ENCODE measurements at regions not wholly inside any gene's neighbourhood (a gene's known extent, or its start where the extent isn't known, plus 50 kb on each side); places are given as distances from the start of the nearest gene placed in this dataset.
"Not testable (repeated sequence)": the region's sequence is repeated elsewhere in the genome, so short reads cannot be mapped to it uniquely, and the experiment has no call there.

DNA sequence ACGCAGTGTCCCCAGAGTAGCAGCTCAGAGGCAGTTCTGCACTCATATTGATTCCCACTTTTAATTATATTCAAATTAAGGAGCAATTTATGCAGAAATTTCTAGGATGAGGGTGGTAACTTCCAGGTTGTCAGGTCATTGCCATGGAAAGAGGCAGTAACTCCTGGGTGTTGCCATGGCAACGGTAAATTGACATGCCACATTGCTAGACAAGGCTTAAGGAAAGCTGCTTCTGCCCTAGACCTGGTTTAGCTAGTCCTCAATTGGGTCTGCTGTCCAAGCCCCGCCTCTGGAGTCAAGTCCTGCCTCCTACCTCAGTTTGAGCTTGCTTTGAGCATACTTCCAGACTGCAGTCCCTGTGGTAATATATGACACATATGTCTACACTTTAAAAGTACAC, 53.8 kb upstream of the CXorf66 start:
- not testable (repeated sequence) for TF ChIP-seq CTCF (tag by site-specific recombination; IDR thresholded peaks at IDR 0.05); ZNF335 (tag by site-specific recombination; conservative IDR thresholded peaks at IDR 0.05)

Data from HEK293 (cell line).